Vagina (tissue), 2 donors: ENCODE measurements at regions not wholly inside any gene's neighbourhood (a gene's known extent, or its start where the extent isn't known, plus 50 kb on each side); places are given as distances from the start of the nearest gene placed in this dataset.

Source experiments
- POLR2AphosphoS5 ChIP-seq, 2 donors: sonication (generic); formaldehyde crosslinking; IDR thresholded peaks; one replicate each; pipeline ENCODE4 v1.9.0; 2017; ENCODE audit warnings: antibody characterized with exemption in 2 of 2, mild to moderate bottlenecking in 2 of 2, low read depth in 1 of 2; ENCODE audit not compliant: insufficient read depth in 1 of 2
- TF ChIP-seq, protein P1 (sequence below), 3 experiments: fragments of 450-650 bp in 2 of 3; fragments of 200-600 bp in 1 of 3; sonication (generic) in 1 of 3; IDR thresholded peaks; one replicate each; pipeline ENCODE4 v1.5.1; 2017 to 2019; ENCODE audit warnings: antibody characterized with exemption in 3 of 3, mild to moderate bottlenecking in 2 of 3, moderate library complexity in 2 of 3

DNA sequence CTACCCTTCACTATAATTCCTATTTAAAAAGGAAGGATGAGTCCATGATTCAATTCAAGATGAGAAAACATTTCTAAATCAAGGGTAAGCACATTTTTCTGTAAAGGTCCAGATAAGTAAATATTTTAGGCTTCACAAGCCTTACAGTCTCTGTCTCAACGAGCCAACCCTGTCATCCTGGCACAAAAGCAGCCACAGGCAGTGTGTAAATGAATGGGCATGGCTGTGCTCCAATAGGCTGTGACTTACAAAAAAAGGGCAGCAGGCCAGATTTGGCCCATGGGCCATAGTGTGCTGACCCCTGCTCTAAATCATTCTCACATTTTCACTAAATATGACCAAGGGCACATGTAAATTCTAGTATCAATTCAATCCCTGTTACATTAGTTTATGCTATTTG is 200.4 kb downstream of the WNT5A start:
- TF ChIP-seq, protein P1, sequence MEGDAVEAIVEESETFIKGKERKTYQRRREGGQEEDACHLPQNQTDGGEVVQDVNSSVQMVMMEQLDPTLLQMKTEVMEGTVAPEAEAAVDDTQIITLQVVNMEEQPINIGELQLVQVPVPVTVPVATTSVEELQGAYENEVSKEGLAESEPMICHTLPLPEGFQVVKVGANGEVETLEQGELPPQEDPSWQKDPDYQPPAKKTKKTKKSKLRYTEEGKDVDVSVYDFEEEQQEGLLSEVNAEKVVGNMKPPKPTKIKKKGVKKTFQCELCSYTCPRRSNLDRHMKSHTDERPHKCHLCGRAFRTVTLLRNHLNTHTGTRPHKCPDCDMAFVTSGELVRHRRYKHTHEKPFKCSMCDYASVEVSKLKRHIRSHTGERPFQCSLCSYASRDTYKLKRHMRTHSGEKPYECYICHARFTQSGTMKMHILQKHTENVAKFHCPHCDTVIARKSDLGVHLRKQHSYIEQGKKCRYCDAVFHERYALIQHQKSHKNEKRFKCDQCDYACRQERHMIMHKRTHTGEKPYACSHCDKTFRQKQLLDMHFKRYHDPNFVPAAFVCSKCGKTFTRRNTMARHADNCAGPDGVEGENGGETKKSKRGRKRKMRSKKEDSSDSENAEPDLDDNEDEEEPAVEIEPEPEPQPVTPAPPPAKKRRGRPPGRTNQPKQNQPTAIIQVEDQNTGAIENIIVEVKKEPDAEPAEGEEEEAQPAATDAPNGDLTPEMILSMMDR (IDR thresholded peaks at IDR 0.05), result no peak
- no peak for TF ChIP-seq POLR2AphosphoS5 (IDR thresholded peaks at IDR 0.05; ENCODE audit: insufficient read depth in 1 of 2, low read depth in 1 of 2)
